Activated B cell treated with CpG ODN at 0.5 μM for 24 hours (primary cell): ENCODE measurements at regions not wholly inside any gene's neighbourhood (a gene's known extent, or its start where the extent isn't known, plus 50 kb on each side); places are given as distances from the start of the nearest gene placed in this dataset.
"Not testable (repeated sequence)": the region's sequence is repeated elsewhere in the genome, so short reads cannot be mapped to it uniquely, and the experiment has no call there.

Experiments used
- ATAC-seq: fragments of 200-7000 bp; cut with Tn5 transposase; one replicate; pipeline ENCODE4 v1.10.0; 2021; ENCODE audit warnings: low read depth, mild to moderate bottlenecking, moderate library complexity
- CTCF ChIA-PET: fragments of 350-600 bp; sonication (Branson Sonifier 250); formaldehyde crosslinking; loops from one replicate; lab custom pipeline; 2021; ENCODE audit warnings: antibody characterized with exemption; lab: Charles Lee
- POLR2A ChIA-PET: fragments of 350-600 bp; sonication (Branson Sonifier 250); formaldehyde crosslinking; loops from one replicate; lab custom pipeline; 2021; ENCODE audit warnings: antibody characterized with exemption; lab: Charles Lee
- DNase-seq: peaks from one replicate; pipeline ENCODE4 v3.0.0; 2022
- H3K27ac Mint-ChIP-seq: one replicate; pipeline ENCODE4 v1.8.0; 2020; ENCODE audit warnings: mixed read lengths
- H3K27me3 Mint-ChIP-seq: one replicate; pipeline ENCODE4 v1.8.0; 2021; ENCODE audit warnings: mixed read lengths
- H3K36me3 Mint-ChIP-seq: one replicate; pipeline ENCODE4 v1.8.0; 2021; ENCODE audit warnings: low read depth, mixed read lengths
- H3K4me1 Mint-ChIP-seq: one replicate; pipeline ENCODE4 v1.8.0; 2021; ENCODE audit warnings: mixed read lengths
- H3K4me3 Mint-ChIP-seq: one replicate; pipeline ENCODE4 v1.8.0; 2020; ENCODE audit warnings: mild to moderate bottlenecking, mixed read lengths
- H3K9me3 Mint-ChIP-seq: one replicate; pipeline ENCODE4 v1.8.0; 2020; ENCODE audit warnings: mixed read lengths
- intact Hi-C: fragments of 100-400 bp; cut with micrococcal nuclease; formaldehyde crosslinking; loops from one replicate; pipeline ENCODE4 v1.15.1; 2024
- TF ChIP-seq, protein P1 (sequence below): fragments of 200-600 bp; IDR thresholded peaks from one replicate; pipeline ENCODE4 v1.8.0; 2022; ENCODE audit warnings: antibody characterized with exemption, mild to moderate bottlenecking

DNA sequence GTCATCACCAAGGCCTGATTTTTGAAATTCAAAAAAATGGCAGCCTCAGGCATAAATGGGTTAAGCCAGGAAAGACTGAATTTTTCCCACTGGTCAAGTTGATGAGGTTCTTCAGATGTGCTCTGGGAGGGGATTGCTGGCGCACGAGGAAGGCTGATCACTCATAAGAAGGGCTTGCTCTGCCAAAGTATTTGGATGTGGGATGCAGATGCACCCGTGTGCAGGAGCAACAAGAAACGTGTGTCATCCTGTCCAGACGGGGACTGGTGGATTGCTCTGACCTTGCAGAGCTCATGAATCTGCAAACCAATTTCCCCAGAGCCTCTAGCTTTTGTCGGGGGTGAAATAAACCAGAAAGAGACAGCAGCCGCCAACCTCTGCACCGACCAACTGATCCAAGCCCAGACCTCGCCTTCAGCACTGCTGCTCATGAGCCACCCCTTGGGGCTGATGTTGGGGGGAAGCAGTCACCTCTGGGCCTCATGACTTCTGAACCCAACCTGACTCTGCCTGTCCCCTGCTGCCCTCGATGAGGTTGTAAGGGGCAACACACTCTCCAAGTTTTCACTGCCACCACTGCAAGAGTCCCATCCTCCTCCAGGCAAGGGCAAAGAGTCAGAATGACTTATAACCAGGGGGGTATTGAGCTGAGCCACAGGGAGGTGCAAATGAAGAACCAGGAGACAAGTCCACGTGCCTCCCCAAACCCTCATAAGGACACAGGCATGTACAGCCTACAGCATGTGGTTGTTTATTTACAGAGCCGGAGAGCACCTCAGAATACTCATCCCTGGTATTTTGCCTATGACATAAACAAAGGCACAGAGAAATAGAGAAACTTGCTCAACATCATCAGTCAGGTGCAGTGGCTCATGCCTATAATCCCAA is 452.0 kb downstream of the SOX9 start:
- Mint-ChIP-seq H3K27me3 (peaks cover 20% of the 10 kb centered on the region), H3K9me3 (no peaks in the 10 kb centered on the region), H3K36me3 (no peaks in the 10 kb centered on the region), H3K4me3 (no peak overlapping the region), H3K4me1 (no peaks in the 10 kb centered on the region), H3K27ac (no peak overlapping the region)
- TF ChIP-seq, protein P1, sequence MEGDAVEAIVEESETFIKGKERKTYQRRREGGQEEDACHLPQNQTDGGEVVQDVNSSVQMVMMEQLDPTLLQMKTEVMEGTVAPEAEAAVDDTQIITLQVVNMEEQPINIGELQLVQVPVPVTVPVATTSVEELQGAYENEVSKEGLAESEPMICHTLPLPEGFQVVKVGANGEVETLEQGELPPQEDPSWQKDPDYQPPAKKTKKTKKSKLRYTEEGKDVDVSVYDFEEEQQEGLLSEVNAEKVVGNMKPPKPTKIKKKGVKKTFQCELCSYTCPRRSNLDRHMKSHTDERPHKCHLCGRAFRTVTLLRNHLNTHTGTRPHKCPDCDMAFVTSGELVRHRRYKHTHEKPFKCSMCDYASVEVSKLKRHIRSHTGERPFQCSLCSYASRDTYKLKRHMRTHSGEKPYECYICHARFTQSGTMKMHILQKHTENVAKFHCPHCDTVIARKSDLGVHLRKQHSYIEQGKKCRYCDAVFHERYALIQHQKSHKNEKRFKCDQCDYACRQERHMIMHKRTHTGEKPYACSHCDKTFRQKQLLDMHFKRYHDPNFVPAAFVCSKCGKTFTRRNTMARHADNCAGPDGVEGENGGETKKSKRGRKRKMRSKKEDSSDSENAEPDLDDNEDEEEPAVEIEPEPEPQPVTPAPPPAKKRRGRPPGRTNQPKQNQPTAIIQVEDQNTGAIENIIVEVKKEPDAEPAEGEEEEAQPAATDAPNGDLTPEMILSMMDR: no peak
- DNase-seq (no peak), ATAC-seq (no peak)
- intact Hi-C loops: no loop called here
- ChIA-PET POLR2A (no interaction called here), CTCF (no interaction called here)

DNA sequence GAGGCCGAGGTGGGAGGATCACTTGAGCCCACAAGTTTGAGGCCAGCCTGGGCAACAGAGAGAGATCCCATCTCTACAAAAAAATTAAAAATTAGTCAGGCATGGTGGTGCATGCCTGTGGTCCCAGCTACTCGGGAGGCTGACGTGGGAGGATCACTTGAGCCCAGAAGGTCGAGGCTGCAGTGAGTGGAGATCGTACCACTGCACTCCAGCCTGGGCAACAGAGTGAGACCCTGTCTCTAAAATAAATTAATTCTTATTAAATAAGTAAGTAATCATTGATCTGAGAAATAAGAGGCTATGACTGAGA is 452.6 kb downstream of the SOX9 start:
- CTCF ChIA-PET, H3K27ac Mint-ChIP-seq, intact Hi-C loops, H3K4me1 Mint-ChIP-seq, POLR2A ChIA-PET, H3K9me3 Mint-ChIP-seq, DNase-seq, H3K36me3 Mint-ChIP-seq, H3K4me3 Mint-ChIP-seq, ATAC-seq: not testable (repeated sequence)
- H3K27me3 Mint-ChIP-seq: peaks cover 20% of the 10 kb centered on the region

DNA sequence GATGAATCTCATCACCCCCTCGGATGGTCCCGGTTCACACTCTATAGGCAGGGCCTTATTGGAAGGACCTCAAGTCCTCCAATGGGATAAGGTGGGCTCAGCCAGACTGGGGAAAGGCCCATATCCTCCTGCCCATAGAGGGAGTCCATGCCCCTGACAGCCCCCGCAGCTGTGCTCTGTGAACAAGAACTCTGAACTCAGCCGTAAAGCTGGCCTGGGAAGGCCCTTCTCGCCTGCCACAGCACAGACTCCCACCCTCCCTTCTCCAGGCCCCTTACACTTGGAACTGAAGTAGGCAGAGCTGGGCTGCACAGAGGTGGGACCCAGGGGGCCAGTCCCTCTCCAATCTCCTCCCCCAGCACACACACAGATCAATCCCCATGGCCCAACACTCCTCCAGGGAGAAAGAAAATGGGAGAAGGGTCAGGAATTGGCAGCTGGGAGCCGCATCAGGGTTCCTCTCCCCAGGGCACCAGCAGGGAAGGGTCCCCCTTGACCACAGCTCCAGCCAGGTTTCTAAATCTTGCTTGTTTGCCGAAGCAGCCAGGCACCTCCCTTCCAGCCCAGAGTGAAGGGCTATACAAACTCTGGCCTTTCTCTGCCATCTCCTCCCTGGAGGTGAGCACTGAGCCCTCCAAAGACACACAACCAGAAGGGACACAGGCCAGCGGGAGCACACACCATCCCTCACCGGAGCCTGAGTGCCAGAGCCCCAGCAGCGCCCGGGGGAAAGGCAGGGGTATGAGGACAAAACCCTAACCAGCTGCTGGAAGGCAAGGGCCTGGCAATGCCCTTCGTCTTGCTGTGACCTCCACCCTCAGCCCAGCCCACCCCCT is 454.1 kb downstream of the SOX9 start:
- ChIA-PET POLR2A (no interaction called here), CTCF (no interaction called here)
- TF ChIP-seq, protein P1: no peak
- no peaks in the 10 kb centered on the region for H3K36me3 Mint-ChIP-seq
- no peak overlapping the region for H3K4me3 Mint-ChIP-seq
- no peak for DNase-seq
- H3K27me3 Mint-ChIP-seq: peaks cover 20% of the 10 kb centered on the region
- ATAC-seq: no peak
- intact Hi-C loops: no loop called here
- no peak overlapping the region for H3K27ac Mint-ChIP-seq
- H3K4me1 Mint-ChIP-seq: no peaks in the 10 kb centered on the region
- H3K9me3 Mint-ChIP-seq: no peaks in the 10 kb centered on the region

DNA sequence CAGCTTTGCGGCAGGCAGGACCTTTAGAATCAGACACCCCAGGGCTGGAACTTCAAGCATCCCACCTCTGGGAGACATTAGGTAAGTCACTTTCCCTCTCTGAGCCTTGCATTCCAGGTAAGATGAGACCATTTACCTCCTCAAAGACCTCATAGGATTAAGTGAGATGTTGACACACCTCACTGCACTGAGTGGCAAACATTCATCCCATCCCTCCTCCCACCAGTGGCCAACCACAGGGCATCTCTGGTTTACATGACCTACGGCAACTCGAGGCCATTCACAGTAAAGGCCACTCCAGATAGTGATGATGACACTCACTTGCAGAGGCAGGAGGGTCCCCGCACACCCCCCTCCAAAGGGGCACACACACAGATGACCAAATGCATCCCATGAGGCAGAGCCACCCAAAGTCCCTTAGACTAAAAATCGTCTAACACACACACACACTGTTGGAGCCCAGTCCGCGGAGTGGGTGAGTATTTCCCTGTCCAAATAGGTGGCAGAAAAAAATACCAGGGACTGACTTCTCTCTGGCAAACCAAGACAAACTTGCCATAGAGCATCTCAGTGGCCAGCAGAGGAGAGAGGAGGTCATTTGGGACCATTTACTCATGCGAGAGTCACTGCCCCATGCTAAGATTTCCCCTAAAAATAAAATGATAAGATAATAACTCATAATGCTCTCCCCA is 454.9 kb downstream of the SOX9 start:
- intact Hi-C loops: no loop called here
- H3K27me3 Mint-ChIP-seq: peaks cover 20% of the 10 kb centered on the region
- TF ChIP-seq, protein P1: no peak
- no peaks in the 10 kb centered on the region for H3K4me1 Mint-ChIP-seq
- ChIA-PET POLR2A (no interaction called here), CTCF (no interaction called here)
- H3K36me3 Mint-ChIP-seq: no peaks in the 10 kb centered on the region
- H3K4me3 Mint-ChIP-seq: no peak overlapping the region
- no peak for DNase-seq
- no peak for ATAC-seq
- no peak overlapping the region for H3K27ac Mint-ChIP-seq
- H3K9me3 Mint-ChIP-seq: no peaks in the 10 kb centered on the region

DNA sequence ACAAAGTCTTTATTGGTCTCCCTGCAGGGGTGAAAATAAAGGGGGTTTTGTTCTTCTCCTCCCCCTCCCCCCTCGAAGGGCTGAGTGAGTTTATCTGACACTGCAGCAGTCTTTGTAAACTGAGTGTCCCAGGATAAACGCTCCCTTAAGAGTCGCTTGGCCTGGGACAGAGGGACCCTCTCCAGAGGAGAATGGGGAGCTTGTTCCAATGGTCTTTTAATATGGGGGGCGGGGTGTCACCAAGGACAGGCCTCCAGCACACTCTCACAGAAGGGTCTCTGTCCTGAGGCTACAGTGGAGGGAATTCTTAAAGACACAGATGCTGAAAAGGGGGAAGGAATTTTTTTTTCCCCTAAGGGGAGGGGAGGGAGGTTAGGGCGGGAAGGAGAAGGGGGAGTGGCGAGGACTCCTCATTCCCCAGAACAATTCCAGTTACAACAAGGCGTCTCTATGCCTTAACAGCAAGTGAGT is 455.5 kb downstream of the SOX9 start:
- Mint-ChIP-seq H3K27ac (no peak overlapping the region), H3K36me3 (no peaks in the 10 kb centered on the region), H3K4me3 (no peak overlapping the region), H3K9me3 (no peaks in the 10 kb centered on the region), H3K4me1 (no peaks in the 10 kb centered on the region), H3K27me3 (peaks cover 24% of the 10 kb centered on the region)
- TF ChIP-seq, protein P1: no peak
- intact Hi-C loops: no loop called here
- no peak for ATAC-seq
- ChIA-PET POLR2A (no interaction called here), CTCF (no interaction called here)
- DNase-seq: no peak
